ENCODE measurements at regions not wholly inside any gene's neighbourhood (a gene's known extent, or its start where the extent isn't known, plus 50 kb on each side); places are given as distances from the start of the nearest gene placed in this dataset.

DNA sequence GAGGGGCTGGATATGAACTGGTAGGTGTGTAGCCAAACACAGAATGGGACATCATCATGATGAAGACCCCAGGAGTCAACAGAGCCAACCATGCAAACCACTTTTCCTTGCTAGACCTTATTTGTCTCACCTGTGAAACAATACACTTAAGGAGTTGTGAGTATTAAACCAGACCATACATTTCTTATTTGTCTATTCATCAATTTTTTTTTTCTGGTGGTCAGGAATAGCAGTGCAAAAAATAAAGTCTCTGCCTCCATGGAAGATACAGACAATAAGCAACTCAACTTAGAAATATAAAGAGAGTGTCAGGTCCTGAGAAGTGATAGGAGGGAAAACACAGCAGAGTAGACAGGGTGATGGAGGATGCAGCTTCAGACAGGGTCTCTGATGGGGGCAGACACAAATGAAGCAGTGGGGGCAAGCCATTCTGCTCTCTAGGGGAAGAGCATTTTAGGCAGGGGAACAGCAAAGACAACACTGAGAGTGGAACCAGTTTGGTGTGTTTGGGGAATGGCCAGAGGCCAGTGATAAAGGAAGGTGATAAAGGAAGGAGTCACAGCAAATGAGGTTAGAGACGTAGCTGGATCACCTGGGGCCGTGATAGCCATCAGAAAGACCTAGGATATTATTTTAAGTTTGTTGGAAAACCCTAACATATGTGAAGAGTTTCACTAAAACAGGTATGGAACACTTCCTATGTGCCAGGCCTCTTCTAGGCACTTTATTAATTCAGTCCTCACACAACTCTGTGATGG, 256.2 kb downstream of the MAN2A1 start:
- DNase-seq: no peak

DNA sequence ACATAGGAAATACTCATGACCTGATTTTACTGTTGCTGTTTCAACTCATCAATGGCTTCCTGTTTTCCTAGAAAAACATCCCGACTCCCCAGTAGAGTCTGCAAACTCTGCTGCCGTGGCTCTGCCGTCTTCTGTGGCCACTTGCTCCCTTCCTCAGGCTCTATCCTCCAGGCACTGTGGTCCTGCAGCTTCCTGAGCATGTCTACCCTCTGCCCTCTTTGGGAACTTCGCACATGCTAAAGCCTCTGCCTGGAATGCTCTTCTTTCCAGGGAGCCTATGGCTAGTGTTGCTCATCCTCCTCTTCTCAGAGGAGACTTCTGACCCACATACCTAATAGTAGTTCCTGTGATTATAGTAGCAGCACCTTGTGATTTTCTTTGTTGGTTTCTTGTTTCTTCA, 256.9 kb downstream of the MAN2A1 start:
- no peak for DNase-seq

DNA sequence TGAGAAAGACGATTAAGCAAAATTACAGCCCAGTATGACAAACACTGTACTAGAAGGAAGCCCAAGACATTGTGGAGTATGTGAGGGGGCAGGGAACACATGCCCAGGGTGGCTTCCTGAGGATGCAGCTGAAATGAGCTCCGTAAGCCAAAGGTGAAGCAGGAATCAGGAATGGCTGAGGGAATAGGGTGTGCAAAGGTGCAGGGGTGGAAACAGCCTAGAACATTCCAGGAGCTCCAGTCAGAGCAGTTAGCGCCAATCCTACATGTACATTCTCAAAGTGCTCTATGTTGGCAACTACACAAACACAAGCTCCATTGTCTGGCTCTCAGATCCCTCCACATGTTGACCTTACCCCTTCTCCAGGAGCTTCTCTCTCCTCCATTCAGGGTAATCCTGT, 257.9 kb downstream of the MAN2A1 start:
- DNase-seq: no peak

DNA sequence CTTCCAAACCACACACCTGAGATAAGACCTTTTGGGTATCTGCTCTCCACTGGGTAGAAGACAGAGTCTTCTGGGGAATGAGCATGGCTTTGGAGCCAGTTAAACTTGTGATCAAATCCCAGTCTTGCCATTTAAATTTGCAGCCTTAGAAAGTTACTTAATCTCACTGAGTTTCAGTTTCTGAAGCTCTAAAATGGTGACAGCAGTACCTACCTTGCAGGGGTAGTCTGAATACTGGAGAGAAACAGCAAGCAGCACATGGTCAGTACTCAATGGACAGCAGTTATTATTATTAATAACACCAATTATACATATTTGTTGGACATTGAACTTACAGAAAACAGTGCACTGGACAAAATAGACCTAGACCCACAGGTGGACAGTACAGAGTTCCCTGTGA, 260.9 kb downstream of the MAN2A1 start:
- no peak for DNase-seq

DNA sequence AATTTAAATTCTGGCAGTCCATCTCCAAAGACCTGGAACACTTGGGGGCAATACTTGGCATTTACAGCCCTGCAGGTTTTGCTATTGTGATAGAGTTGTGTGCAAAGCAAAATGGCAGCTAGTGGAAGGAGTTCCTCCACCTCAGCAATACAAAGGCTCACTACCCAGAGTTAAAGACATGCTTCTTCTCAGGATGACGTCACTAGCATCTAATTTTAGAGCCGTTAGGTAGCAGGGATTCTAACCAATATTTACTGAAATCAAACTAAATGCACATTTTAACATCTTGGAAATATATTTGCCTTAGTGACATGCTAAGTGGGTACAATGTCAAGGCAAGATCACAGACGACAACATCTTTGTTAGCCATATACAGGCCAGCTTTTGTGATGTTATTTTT, 261.6 kb downstream of the MAN2A1 start:
- no peak for DNase-seq

DNA sequence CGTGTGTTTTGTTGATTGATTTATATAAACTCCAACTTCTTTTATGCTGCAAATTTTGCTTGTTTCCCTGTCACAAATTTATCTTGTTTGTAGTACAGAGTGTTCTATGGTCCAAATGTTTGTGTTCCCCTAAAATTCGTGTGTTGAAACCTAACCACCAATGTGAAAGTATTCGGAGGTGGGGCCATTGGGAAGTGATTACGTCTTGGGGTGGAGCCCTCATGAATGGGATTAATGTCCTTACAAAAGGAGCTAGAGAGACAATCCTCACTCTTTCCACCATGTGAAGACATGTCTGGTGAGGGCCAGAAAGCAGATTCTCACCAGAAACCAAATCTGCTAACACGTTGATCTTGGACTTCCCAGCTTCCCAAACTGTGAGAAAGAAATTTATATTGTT, 262.0 kb downstream of the MAN2A1 start:
- DNase-seq: no peak

DNA sequence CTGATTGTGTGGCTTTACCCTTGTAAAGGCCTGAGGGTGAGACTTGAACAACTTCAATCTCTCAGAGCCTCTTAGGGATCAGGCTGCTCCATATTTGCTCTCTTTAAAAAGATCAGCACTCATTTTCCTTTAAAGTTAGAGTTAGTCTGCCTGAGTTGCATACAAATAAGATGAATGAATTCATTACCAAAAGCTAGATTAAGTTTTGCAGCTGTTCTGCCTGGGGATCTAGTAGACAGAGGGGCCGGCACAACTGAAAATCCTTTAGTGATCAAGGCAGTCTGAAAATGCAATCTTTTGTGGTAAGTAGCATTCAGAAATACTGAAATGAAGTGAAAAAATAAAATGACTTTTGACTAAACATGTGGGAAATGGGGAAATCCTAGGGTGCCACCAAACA, 264.0 kb downstream of the MAN2A1 start:
- no peak for DNase-seq

DNA sequence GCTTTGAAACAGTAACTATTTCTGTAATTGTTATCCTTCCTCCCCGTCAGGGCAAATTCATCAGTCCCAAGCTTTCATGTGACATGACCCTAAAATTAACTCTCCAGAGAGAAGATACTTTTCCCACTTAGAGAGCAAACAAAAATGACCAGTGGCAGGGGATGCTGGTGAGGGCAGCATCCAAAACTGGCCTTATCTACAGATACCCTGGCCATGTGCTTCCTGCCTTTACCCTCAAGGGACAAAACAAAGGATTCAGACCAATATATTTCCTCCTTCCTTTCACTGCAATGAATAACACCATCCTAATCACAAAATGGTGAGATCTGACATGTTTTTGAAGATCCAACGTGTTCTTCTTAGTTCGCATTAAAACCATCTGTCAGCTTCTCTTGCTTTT, 267.2 kb downstream of the MAN2A1 start:
- no peak for DNase-seq

DNA sequence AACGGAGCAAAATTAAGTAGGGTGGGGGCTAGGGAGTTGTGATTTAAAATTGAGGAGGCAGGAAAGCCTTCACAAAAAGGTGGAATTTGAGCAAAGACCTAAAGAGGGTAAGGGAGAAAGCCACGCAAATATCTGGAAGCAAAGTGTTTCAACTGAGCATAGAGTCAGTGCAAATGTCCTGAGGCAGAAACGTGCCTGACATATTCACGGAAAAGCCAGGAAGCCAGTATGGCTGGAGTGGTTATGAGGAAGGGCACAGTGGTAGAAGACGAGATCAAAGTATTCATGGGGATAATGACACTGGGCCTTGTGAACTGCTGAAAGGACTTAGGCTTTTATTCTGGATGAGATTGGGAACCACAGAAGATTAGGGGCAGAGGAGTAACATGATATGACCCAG, 268.4 kb downstream of the MAN2A1 start:
- no peak for DNase-seq

DNA sequence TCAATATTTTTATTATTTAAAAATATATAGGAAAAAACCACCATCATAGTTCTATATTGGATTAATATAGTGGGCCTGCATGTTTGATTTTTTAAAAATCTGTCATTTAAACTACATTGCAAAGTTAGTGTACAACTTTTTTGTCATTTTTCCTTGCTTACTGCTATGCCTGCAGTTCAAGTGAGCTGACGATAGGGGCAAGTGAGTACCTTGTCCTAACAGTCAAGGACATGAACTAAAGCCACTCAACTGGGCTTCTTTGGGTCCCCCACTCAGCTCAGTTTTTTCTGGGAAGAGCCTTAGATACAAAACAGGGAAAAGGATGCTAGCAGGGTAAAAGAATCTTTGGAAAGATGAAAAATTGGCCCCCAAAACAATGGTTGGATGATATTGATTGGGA, 269.9 kb downstream of the MAN2A1 start:
- no peak for DNase-seq

DNA sequence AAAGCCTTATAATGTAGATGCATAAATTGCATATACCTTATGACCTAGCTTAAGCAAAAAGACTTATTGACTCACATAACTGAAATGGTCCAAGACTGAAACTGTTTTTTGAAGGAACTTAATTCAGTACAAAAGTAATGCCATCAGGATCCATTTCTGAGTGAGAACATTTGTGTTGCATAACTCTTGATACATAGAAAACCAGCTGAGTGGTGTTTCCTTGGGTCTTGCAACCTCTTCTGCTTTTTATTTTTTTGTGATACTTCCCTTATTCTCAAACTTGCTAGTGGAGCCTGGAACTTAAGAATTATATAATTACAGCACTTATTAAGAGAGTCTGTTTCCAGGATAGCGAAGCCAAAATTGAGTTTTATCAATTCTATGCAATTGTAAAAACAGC, 272.0 kb downstream of the MAN2A1 start:
- DNase-seq: no peak

DNA sequence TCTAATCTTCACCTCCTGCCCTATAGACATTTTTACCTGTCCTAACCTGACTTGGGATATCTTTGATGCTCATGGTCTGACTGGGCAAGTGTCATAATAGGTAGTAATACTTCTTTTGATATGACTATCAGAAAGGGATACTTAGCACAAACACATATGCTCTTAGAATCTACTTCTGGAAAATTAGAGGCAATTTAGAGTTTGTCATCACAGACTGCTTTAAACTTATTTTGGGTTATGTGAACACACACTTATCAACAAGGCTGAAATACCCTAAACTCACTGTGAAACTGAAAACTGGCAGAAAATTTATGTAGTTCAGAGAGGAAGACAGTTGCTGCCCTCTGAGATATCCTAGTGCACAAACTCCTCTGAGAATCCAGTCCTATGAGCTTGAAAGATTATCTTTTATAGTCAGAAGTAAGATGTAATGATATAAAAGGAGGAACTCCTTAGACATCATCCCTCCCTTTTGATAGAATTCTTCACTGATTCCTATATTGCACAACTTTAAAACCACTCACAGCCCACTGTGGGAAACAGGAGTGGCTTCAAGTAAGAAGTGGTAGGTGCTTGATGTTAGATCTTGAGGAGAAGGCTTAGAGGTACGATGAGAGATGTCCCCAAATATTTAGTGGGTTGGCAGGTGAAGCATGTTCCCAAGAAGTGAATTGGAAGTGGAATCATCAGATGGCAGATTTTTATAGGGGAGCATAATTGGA, 273.3 kb downstream of the MAN2A1 start:
- no peak for DNase-seq

DNA sequence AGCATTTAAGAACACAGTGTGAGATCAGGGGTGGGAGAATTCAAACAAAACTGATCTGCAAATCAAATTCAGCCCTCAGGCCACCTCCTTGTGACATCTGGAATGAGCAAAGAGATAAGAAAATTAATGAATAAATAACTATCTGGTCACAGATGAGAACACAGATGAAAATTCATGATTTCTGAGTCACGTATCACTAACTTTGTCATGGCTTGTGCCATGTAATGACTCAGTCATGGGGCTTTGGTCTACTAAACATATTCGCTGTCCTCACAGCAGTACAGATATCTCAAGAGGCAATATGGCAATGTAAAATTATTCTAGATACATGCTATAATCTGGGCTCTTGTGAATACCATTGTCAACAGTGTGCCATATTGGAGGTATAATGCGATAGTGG, 274.4 kb downstream of the MAN2A1 start:
- DNase-seq: no peak

DNA sequence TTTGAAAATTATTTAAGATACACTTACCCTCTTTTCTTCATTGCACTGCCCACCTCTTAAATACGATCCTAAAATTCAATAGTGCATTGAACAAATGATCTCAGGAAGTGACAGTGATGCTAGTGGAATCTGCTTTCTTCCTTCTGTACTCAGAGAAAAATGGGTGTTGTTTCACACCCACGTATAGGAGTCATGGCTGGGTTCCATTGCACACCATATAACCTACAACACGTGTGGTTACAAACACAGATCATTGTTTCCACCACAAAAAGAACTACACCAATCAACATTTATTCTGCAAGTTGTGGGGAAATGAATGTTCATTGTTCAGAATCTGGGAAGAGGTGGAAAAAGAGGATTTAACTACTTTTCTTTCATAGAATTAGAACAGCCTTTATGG, 275.9 kb downstream of the MAN2A1 start:
- DNase-seq: no peak

DNA sequence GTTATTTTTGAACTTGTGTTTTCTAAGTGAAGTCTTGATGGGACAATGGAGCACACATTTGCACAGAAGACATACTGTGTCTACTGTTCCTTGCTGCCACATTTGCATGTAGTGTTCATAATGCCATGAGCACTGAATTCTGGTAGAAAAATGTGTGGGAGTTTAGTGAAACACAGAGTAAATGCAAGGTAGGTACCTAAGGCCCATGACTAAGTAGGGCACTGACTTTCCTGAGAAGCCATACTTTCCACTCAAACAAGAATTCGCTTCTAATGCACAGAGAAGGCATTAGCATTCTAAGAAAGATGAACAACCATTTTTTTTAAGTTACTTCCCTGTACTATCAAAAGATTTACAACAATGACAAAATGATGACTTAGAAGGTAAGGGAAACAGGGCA, 282.2 kb downstream of the MAN2A1 start:
- DNase-seq: no peak

DNA sequence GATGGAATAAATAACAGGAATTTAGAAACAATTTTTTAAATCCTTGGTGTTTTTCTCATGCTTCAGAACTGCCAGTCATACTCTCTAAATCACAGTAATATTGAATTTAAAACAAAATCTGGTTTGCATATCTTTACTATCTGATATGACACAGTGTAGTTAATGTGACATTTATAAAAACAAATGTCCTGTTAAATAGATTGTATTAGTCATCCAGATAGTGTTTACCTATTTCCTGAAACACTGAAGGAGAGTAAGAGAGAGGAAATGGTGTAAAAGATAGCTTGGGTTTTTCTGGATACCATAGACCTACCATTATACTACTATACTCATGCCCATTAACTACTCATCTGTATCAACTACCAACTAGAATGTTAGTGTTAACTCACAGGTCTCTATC, 292.3 kb downstream of the MAN2A1 start:
- no peak for DNase-seq

DNA sequence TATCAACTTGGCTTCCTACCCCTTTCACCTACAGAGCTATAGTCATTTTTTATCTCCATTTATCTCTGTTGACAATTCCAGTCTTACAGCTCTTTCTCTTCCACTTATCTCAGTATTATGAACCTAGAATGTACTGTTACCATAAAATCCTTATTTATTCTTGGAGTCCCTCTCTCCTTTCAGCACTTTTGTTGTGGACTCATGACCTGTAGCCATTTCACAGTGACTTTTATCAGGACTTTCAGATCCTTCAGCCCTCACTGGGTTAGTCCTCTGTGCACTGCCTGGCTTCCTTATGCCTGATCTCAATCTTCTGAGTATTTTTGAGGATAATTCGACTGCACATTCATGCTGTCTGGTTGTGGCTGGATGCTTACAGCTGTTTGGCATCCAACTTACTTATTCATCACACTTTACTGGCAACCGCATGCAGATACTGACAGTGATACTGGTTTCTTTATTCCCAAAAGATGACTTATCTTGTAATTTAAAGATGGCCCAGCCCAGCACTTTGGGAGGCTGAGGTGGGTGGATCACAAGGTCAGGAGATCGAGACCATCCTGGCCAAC, 293.3 kb downstream of the MAN2A1 start:
- no peak for DNase-seq

DNA sequence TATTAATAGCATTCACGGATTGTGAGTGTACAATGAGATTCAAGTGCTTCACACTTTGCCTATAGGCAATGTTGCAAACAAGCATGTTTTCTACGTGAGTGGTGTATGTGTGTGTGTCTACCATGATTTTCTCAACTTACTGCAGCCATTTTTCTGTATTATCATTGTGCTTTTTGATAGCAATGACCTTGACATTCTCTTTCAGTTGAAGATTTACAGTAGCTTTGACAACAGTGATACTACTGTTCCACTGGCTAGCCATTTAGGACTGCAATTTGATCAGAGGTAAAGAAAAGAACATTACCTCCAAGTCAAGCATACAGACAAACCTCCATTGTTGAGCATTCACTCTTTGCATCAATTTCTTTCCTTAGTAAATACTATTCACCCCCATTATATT, 297.0 kb downstream of the MAN2A1 start:
- DNase-seq: no peak

DNA sequence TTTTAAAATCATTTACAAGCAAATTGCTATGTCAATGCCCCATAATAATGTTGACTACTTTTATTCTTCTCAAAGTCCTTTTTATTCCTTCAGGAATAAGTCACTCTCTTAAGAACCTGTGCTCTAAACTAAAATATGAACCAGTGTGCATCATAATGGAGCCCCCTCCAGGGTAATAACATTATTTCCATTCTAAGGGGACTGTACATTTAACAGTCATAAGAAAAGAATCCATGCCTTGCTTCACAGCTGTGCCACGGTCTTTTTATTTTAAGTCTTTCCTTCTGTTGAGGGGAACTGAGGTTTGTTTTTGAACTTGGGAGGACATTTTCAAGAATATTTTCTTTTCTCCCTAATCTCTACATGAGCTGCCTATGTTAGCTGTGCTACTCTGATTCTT, 297.6 kb downstream of the MAN2A1 start:
- no peak for DNase-seq

DNA sequence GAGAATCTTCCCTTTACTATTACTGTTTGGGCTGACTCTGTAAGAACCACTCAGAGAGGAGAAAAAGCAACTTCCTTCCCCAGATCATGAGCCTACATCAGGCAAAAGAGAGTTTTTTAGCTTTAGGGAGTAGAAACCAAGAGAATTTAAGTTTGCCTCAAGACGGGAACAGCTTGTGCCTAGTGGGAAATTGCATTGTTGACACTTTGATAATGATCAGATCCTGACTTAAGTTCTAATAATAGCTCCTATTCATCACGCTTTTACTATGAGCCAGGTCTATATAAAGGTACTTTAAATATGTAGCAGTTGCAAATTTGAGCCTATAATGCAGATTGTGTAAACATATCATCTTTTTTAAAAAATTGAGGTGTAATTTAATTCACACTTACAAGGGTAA, 298.2 kb downstream of the MAN2A1 start:
- no peak for DNase-seq

DNA sequence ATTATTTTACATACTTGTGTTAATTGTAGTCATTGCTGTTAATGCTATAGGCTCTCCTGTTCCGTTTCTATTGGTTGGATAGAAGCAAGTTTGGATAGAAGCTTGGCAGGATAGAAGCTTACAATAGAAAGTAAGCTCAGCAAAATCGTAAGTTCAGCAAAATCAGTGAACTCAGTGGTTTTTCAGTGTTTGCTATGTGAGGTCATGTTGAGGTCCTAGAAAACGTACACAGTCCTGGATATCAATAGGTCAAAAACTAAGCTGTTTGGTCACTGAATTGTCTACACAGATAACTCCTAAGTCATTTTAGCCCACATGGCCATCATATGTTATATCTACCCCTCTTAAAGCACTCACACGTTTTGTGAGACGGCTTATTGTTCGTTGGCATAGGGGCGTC, 299.4 kb downstream of the MAN2A1 start:
- DNase-seq: no peak

DNA sequence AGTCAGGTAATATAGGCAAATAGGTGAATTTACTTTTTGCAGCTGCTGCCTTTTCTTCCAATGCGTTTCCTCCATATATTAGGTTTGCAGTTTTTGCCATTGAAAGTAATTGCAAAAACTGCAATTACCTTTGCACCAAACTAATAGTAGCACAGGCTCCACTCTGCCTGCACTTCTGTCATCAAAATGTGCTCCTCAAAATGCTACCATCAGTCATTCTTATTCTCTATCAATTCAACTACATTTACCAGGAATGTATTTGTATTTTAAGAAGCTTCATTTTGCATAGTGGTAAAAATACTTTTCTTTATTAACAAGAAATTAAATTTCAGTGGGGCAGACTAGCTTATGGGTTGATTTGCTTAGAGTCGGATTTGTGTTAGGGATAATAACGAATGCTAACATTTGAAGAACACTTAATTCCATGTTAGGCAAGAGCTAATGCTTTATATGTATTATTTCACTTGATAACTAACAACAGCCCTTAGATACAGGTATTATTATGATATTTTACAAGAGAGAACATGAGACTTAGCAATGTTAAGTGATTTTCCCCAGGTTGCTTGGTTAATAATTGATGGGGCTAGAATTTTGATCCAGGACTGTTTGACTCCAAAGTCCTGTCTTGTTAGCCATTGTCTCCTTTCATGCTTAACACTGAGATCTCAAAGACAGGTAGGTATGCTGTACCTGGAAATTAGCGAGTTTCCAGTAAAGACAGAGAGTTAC, 300.4 kb downstream of the MAN2A1 start:
- no peak for DNase-seq

DNA sequence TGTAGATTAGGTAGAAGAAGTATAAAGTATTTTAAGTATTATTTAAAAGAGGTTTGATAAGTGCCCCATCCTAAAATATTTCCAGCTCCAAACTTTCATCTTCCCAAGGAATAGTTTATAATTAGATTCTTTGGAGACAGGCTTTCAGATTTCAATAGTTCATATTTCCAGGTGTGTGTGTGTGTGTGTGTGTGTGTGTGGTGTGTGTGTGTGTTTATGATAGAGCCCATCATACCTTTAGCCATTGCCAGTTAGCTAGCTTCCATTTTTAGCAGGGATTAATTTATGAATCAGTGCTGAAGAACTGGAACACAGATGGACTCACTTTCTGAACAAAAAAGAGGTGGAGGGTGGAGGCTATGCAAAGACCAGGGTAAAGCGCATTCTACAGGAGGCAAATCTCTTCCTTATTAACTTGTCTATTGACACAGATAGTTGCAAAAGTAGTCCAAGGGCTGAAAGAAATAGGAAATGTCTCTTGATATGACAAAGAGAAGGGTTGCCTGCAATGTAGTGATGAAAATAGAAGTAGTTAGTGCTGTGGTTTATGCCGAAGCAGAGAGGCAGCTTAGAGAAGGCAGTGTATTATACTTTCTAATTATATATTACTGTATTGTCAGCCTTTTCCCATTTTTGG, 301.1 kb downstream of the MAN2A1 start:
- DNase-seq: no peak
